Endothelial cell (in vitro differentiated cells): ENCODE measurements at regions not wholly inside any gene's neighbourhood (a gene's known extent, or its start where the extent isn't known, plus 50 kb on each side); places are given as distances from the start of the nearest gene placed in this dataset.

Source experiments
- DNase-seq: peaks from one replicate; pipeline ENCODE4 v3.0.0; 2021; ENCODE audit warnings: low spot score
- H3K27ac Mint-ChIP-seq: one replicate; pipeline ENCODE4 v1.8.0; 2021; ENCODE audit warnings: mixed read lengths, inconsistent platforms; ENCODE audit not compliant: unreplicated experiment
- H3K27me3 Mint-ChIP-seq: one replicate; pipeline ENCODE4 v1.8.0; 2021; ENCODE audit warnings: mild to moderate bottlenecking, moderate library complexity, mixed read lengths, inconsistent platforms; ENCODE audit not compliant: unreplicated experiment
- H3K36me3 Mint-ChIP-seq: one replicate; pipeline ENCODE4 v1.8.0; 2021; ENCODE audit warnings: mild to moderate bottlenecking, low read depth, mixed read lengths, inconsistent platforms; ENCODE audit not compliant: unreplicated experiment
- H3K4me1 Mint-ChIP-seq: one replicate; pipeline ENCODE4 v1.8.0; 2021; ENCODE audit warnings: mild to moderate bottlenecking, mixed read lengths, inconsistent platforms; ENCODE audit not compliant: unreplicated experiment
- H3K4me3 Mint-ChIP-seq: one replicate; pipeline ENCODE4 v1.8.0; 2021; ENCODE audit warnings: mild to moderate bottlenecking, mixed read lengths, inconsistent platforms; ENCODE audit not compliant: unreplicated experiment
- H3K9me3 Mint-ChIP-seq: one replicate; pipeline ENCODE4 v1.8.0; 2021; ENCODE audit warnings: mixed read lengths, inconsistent platforms; ENCODE audit not compliant: unreplicated experiment
- CTCF ChIP-seq: fragments of 200-600 bp; sonication (generic); IDR thresholded peaks from one replicate; pipeline ENCODE4 v1.5.0; 2021; ENCODE audit warnings: antibody characterized with exemption; ENCODE audit not compliant: unreplicated experiment

- Mint-ChIP-seq H3K27me3 (no peaks in the 10 kb centered on the region), H3K4me1 (no peaks in the 10 kb centered on the region), H3K9me3 (no peaks in the 10 kb centered on the region), H3K27ac (no peak overlapping the region), H3K4me3 (no peak overlapping the region), H3K36me3 (no peaks in the 10 kb centered on the region)
- no peak for TF ChIP-seq CTCF
- DNase-seq = no peak
Observed at GRCh38 chr6:147911057-147911456, 402.6 kb downstream of the SAMD5 start.

- Mint-ChIP-seq H3K4me1 (no peaks in the 10 kb centered on the region), H3K27me3 (no peaks in the 10 kb centered on the region), H3K4me3 (no peak overlapping the region), H3K27ac (no peak overlapping the region), H3K9me3 (no peaks in the 10 kb centered on the region), H3K36me3 (no peaks in the 10 kb centered on the region)
- no peak for TF ChIP-seq CTCF
- no peak for DNase-seq
Observed at GRCh38 chr6:147911686-147912085, 403.2 kb downstream of the SAMD5 start.

- no peaks in the 10 kb centered on the region for H3K4me1 Mint-ChIP-seq
- no peak overlapping the region for H3K4me3 Mint-ChIP-seq
- no peaks in the 10 kb centered on the region for H3K36me3 Mint-ChIP-seq
- no peak overlapping the region for H3K27ac Mint-ChIP-seq
- no peaks in the 10 kb centered on the region for H3K27me3 Mint-ChIP-seq
- H3K9me3 Mint-ChIP-seq = no peaks in the 10 kb centered on the region
- DNase-seq = no peak
- TF ChIP-seq CTCF = no peak
Observed at GRCh38 chr6:147922799-147923198, 414.3 kb downstream of the SAMD5 start.

GRCh38 chr6:147924598-147924997 is 416.1 kb downstream of the SAMD5 start:
- no peak overlapping the region for H3K4me3 Mint-ChIP-seq
- H3K27ac Mint-ChIP-seq = no peak overlapping the region
- DNase-seq = no peak
- no peaks in the 10 kb centered on the region for H3K27me3 Mint-ChIP-seq
- H3K4me1 Mint-ChIP-seq = no peaks in the 10 kb centered on the region
- TF ChIP-seq CTCF = no peak
- no peaks in the 10 kb centered on the region for H3K9me3 Mint-ChIP-seq
- H3K36me3 Mint-ChIP-seq = no peaks in the 10 kb centered on the region

- no peak for TF ChIP-seq CTCF
- Mint-ChIP-seq H3K27me3 (peaks cover 2% of the 10 kb centered on the region), H3K27ac (no peak overlapping the region), H3K36me3 (no peaks in the 10 kb centered on the region), H3K4me1 (no peaks in the 10 kb centered on the region), H3K4me3 (no peak overlapping the region), H3K9me3 (no peaks in the 10 kb centered on the region)
- no peak for DNase-seq
Observed at GRCh38 chr6:147925826-147926225, 416.8 kb upstream of the SASH1 start.
